ENCODE measurements at regions not wholly inside any gene's neighbourhood (a gene's known extent, or its start where the extent isn't known, plus 50 kb on each side); places are given as distances from the start of the nearest gene placed in this dataset.

DNA sequence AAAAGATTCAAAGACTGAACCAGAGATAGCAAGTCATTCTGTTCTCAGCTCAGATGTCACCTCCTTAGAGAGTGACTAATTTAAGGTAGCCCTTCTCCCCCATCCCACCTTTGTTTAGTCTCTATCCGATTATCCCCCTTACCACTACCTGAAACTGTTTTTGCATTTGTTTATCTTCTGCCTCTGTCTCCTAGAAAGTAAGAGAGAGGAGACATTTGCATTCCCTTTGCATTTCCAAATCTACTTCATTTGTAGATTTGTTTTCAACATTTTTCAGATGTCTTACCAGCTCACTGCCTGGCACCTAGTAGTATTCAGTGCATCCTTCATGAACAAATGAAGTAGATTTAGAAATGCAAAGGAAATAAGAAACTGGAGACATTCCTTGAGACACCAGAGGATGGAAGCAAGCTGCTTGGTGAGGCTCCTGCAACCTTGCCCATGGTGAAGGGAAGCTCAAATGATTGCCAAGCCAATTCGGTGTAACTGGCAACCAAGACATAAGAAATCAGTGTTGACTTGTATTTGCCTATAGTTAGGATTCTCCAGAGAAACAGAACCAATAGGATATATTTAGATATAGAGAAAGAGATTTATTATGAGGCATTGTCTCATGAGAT, 385.7 kb downstream of the STK39 start:
- Histone ChIP-seq H3K36me3 (replicated peaks in 1 of 2; ENCODE audit: control extremely low read depth in 1 of 2, control insufficient read depth in 1 of 2, extremely low read depth in 1 of 2, insufficient read depth in 2 of 2, low read length in 1 of 2) (no peaks in the 10 kb centered on the region), H3K27me3 (replicated peaks in 1 of 4; ENCODE audit: control extremely low read depth in 1 of 4, control insufficient read depth in 3 of 4, insufficient read depth in 4 of 4, low read length in 3 of 4) (peaks cover 0 to 2% (median 0%) of the 10 kb centered on the region in 4 experiments), H3K4me1 (ENCODE audit: control insufficient read depth in 2 of 2, insufficient read depth in 2 of 2, low read length in 2 of 2) (no peaks in the 10 kb centered on the region), H4K20me1 (ENCODE audit: control insufficient read depth, insufficient read depth, low read length, poor library complexity, severe bottlenecking) (no peaks in the 10 kb centered on the region), H3K9me3 (ENCODE audit: control extremely low read depth in 1 of 3, control insufficient read depth in 2 of 3, insufficient read depth in 1 of 3, low read length in 2 of 3) (no peaks in the 10 kb centered on the region), H2AFZ (ENCODE audit: insufficient read depth, low read depth, low read length, poor library complexity, severe bottlenecking) (no peak overlapping the region), H3K79me2 (ENCODE audit: control insufficient read depth, insufficient read depth, low read length) (no peaks in the 10 kb centered on the region), H3K9ac (ENCODE audit: low read length) (no peak overlapping the region), H3K4me2 (replicated peaks; ENCODE audit: low read depth, low read length, poor library complexity, severe bottlenecking) (no peak overlapping the region), H3K27ac (ENCODE audit: low read length in 2 of 2) (no peak overlapping the region), H3K4me3 (ENCODE audit: control extremely low read depth in 1 of 5, extremely low read depth in 1 of 5, insufficient read depth in 1 of 5, low read depth in 2 of 5, low read length in 4 of 5) (no peak overlapping the region)
- peaks cover 12% of the 10 kb centered on the region for H3K27me3 Mint-ChIP-seq
- no peaks in the 10 kb centered on the region for H3K4me1 Mint-ChIP-seq
- ChIA-PET CTCF (interaction anchor here (0.6 kb wide), 1 partner anchor 1130 kb away, joined by 3 read pairs; no protein-coding TSS in a partner anchor), POLR2A (no interaction called here)
- no peak overlapping the region for H3K4me3 Mint-ChIP-seq
- DNase-seq (no peak), ATAC-seq (ENCODE audit: low read depth) (no peak)
- TF ChIP-seq EZH2 (IDR thresholded peaks at IDR 0.05; ENCODE audit: borderline replicate concordance, insufficient read depth, low read depth, low read length, poor library complexity, severe bottlenecking) (no peak), CTCF (IDR thresholded peaks at IDR 0.05) (no peak)
- no peak overlapping the region for H3K27ac Mint-ChIP-seq
- intact Hi-C loops (cut with micrococcal nuclease): no loop called here
- H3K9me3 Mint-ChIP-seq (ENCODE audit: insufficient read depth): no peaks in the 10 kb centered on the region
- no CpG with 5 or more reads among the region's 2 CpGs for WGBS (ENCODE audit: insufficient coverage)

DNA sequence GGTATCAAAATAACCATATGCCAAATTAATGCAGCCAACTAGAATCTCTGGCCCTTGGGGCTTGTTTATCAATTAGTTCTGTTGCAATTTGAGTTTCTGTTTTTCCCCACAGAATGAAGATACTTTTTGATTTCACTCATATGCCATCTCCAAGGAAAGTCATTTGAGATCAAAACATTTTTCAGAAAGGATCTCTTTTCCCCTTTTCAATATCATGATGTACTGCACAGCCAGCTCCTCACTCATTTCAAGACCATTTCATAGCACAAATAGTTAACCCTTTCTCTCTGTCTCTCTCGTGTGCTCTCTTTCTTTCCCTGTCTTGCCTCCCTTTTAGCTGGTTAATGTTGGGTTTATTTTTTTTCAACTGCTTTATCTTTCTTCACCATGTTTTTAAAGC, 387.3 kb downstream of the STK39 start:
- H3K9me3 Mint-ChIP-seq (ENCODE audit: insufficient read depth): no peaks in the 10 kb centered on the region
- H3K27me3 ChIP-seq (replicated peaks in 1 of 4; ENCODE audit: control extremely low read depth in 1 of 4, control insufficient read depth in 3 of 4, insufficient read depth in 4 of 4, low read length in 3 of 4): peaks cover 0 to 2% (median 0%) of the 10 kb centered on the region in 4 experiments
- no peaks in the 10 kb centered on the region for H3K36me3 ChIP-seq (replicated peaks in 1 of 2; ENCODE audit: control extremely low read depth in 1 of 2, control insufficient read depth in 1 of 2, extremely low read depth in 1 of 2, insufficient read depth in 2 of 2, low read length in 1 of 2)
- no peaks in the 10 kb centered on the region for H4K20me1 ChIP-seq (ENCODE audit: control insufficient read depth, insufficient read depth, low read length, poor library complexity, severe bottlenecking)
- H3K4me1 Mint-ChIP-seq: no peaks in the 10 kb centered on the region
- no peaks in the 10 kb centered on the region for H3K4me1 ChIP-seq (ENCODE audit: control insufficient read depth in 2 of 2, insufficient read depth in 2 of 2, low read length in 2 of 2)
- ChIA-PET POLR2A (no interaction called here), CTCF (interaction anchor here (0.6 kb wide), 1 partner anchor 35 kb away, joined by 3 read pairs; no protein-coding TSS in a partner anchor)
- H2AFZ ChIP-seq (ENCODE audit: insufficient read depth, low read depth, low read length, poor library complexity, severe bottlenecking): no peak overlapping the region
- H3K9me3 ChIP-seq (ENCODE audit: control extremely low read depth in 1 of 3, control insufficient read depth in 2 of 3, insufficient read depth in 1 of 3, low read length in 2 of 3): no peaks in the 10 kb centered on the region
- no peak overlapping the region for H3K4me3 ChIP-seq (ENCODE audit: control extremely low read depth in 1 of 5, extremely low read depth in 1 of 5, insufficient read depth in 1 of 5, low read depth in 2 of 5, low read length in 4 of 5)
- H3K9ac ChIP-seq (ENCODE audit: low read length): no peak overlapping the region
- no peak for DNase-seq
- intact Hi-C loops (cut with micrococcal nuclease): no loop called here
- H3K27ac Mint-ChIP-seq: no peak overlapping the region
- no CpG with 5 or more reads among the region's 1 CpG for WGBS (ENCODE audit: insufficient coverage)
- H3K27me3 Mint-ChIP-seq: peaks cover 6% of the 10 kb centered on the region
- H3K79me2 ChIP-seq (ENCODE audit: control insufficient read depth, insufficient read depth, low read length): no peaks in the 10 kb centered on the region
- H3K4me3 Mint-ChIP-seq: no peak overlapping the region
- no peak for ATAC-seq (ENCODE audit: low read depth)
- TF ChIP-seq EZH2 (IDR thresholded peaks at IDR 0.05; ENCODE audit: borderline replicate concordance, insufficient read depth, low read depth, low read length, poor library complexity, severe bottlenecking): no peak
- TF ChIP-seq CTCF (IDR thresholded peaks at IDR 0.05): no peak
- H3K27ac ChIP-seq (ENCODE audit: low read length in 2 of 2): no peak overlapping the region
- no peak overlapping the region for H3K4me2 ChIP-seq (replicated peaks; ENCODE audit: low read depth, low read length, poor library complexity, severe bottlenecking)
